ENCODE measurements at regions not wholly inside any gene's neighbourhood (a gene's known extent, or its start where the extent isn't known, plus 50 kb on each side); places are given as distances from the start of the nearest gene placed in this dataset.

DNA sequence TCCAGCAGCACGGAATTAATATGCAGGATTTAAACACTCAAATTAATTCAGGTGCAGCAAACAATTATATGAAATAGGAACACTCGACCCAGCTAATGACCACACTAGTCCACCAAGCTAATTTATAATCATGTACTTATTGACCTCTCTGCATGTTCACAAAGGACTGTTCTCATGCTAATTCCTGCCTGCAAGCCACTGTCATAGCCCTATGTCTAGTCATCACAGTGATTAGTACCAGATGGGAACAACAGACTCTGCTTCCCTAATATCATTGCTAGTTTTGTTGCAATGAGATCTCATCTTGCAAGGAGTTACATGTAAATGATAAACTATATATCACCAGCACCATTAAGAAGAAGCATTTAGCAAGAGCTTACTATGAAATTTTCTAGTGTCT is 553.0 kb upstream of the GRAMD2B start:
- TF ChIP-seq CTCF (IDR thresholded peaks at IDR 0.05; ENCODE audit: insufficient read depth, low read length, missing control alignments): no peak
- no peak overlapping the region for H3K4me3 ChIP-seq (ENCODE audit: low read depth, low read length)
- ChIA-PET CTCF (no interaction called here), POLR2A (interaction anchor here (0.7 kb wide), 1 partner anchor 449 kb away, joined by 3 read pairs; no protein-coding TSS in a partner anchor)
- no peak for DNase-seq (ENCODE audit: low read depth, low spot score)

DNA sequence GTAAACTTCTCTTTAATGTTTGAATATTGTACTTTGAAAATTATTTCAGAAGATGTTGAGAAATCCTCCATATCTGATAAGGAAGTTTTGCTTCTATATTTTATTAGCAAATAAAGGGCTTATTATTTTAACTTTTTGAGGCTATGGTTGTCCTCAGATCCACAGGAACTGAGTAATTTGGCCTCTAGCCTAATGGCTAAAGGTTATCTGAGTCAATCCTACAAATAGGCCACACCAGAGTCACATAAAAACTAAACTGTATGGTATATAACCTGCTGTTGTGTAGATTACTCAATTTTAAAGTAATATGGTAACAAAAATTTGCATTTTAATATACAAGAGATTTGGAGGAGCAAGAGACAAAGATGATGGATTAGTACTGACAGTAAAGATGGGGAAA is 549.2 kb upstream of the GRAMD2B start:
- CTCF ChIA-PET: no interaction called here
- H3K4me3 ChIP-seq (ENCODE audit: low read depth, low read length): no peak overlapping the region
- POLR2A ChIA-PET: no interaction called here
- no peak for DNase-seq (ENCODE audit: low read depth, low spot score)
- no peak for TF ChIP-seq CTCF (IDR thresholded peaks at IDR 0.05; ENCODE audit: insufficient read depth, low read length, missing control alignments)

- H3K4me3 ChIP-seq (ENCODE audit: low read depth, low read length): no peak overlapping the region
- TF ChIP-seq CTCF (IDR thresholded peaks at IDR 0.05; ENCODE audit: insufficient read depth, low read length, missing control alignments): no peak
- POLR2A ChIA-PET: no interaction called here
- no peak for DNase-seq (ENCODE audit: low read depth, low spot score)
- CTCF ChIA-PET: no interaction called here
Measured at GRCh38 chr5:125874717-125875116, 548.5 kb upstream of the GRAMD2B start.

GRCh38 chr5:125877248-125877647 is 546.0 kb upstream of the GRAMD2B start:
- POLR2A ChIA-PET: no interaction called here
- no peak for TF ChIP-seq CTCF (IDR thresholded peaks at IDR 0.05; ENCODE audit: insufficient read depth, low read length, missing control alignments)
- no peak for DNase-seq (ENCODE audit: low read depth, low spot score)

DNA sequence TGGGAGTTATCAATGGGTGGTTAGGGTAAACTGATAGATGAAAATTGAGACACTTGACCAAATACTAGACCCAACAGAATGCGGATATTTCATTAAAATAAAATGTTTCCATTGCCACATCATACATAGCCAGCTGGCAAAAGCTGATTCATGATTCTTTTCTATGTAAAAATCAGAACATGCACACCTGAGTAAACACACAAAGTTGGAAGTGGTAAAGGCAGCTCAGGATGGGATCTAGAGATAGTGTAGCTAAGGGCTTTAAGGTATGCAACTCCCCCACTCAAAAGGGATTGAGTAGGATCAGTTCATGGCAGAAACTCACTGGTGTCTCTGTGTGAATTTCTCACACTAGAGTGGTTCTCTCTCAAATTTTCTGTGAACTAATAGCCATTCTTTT is 541.1 kb upstream of the GRAMD2B start:
- no peak overlapping the region for H3K4me3 ChIP-seq (ENCODE audit: low read depth, low read length)
- TF ChIP-seq CTCF (IDR thresholded peaks at IDR 0.05; ENCODE audit: insufficient read depth, low read length, missing control alignments): no peak
- ChIA-PET CTCF (no interaction called here), POLR2A (no interaction called here)
- DNase-seq (ENCODE audit: low read depth, low spot score): no peak

More at GRCh38 chr5:125877248-125877647, 546.0 kb upstream of the GRAMD2B start:
- CTCF ChIA-PET: no interaction called here
- H3K4me3 ChIP-seq (ENCODE audit: low read depth, low read length): no peak overlapping the region

DNA sequence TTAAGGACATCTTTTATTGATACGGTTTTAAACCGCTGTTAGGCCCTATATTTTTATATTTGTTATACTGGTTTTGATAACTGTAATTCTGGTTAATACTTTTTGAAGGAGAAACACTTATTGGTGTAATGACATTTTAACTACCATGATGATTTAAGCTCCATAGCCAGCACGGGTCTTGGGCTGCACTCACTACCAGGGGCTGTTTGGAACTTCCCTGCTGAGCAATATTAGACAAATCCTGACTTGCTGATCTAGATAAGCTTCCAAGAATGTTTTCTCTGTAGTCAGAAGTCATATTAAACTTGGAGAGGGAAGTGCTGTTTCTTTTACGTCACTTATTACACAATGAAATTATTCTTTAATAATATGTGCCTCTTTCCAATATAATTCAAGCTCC is 540.0 kb upstream of the GRAMD2B start:
- TF ChIP-seq CTCF (IDR thresholded peaks at IDR 0.05; ENCODE audit: insufficient read depth, low read length, missing control alignments): no peak
- ChIA-PET CTCF (no interaction called here), POLR2A (no interaction called here)
- H3K4me3 ChIP-seq (ENCODE audit: low read depth, low read length): no peak overlapping the region
- no peak for DNase-seq (ENCODE audit: low read depth, low spot score)
